NOMO-1 treated with DMSO at 0.1 percent for 48 hours (cell line): ENCODE measurements at regions not wholly inside any gene's neighbourhood (a gene's known extent, or its start where the extent isn't known, plus 50 kb on each side); places are given as distances from the start of the nearest gene placed in this dataset.
"Not testable (repeated sequence)": the region's sequence is repeated elsewhere in the genome, so short reads cannot be mapped to it uniquely, and the experiment has no call there.

Experiments used
- DNase-seq: peaks from one replicate; lab custom pipeline; 2025; ENCODE audit not compliant: unreplicated experiment; lab: John Stamatoyannopoulos, UW

GRCh38 chr4:131726940-131727339, 1422.2 kb upstream of the PCDH10 start:
- not testable (repeated sequence) for DNase-seq

GRCh38 chr4:131727418-131727817, 1421.7 kb upstream of the PCDH10 start:
- not testable (repeated sequence) for DNase-seq

- not testable (repeated sequence) for DNase-seq
Measured at GRCh38 chr4:131729205-131729604, 1419.9 kb upstream of the PCDH10 start.

GRCh38 chr4:131729716-131730398, 1419.2 kb upstream of the PCDH10 start:
- not testable (repeated sequence) for DNase-seq

GRCh38 chr4:131730574-131730973, 1418.5 kb upstream of the PCDH10 start:
- DNase-seq = not testable (repeated sequence)

- not testable (repeated sequence) for DNase-seq
Measured at GRCh38 chr4:131732034-131732630, 1417.0 kb upstream of the PCDH10 start.

GRCh38 chr4:131734321-131734720, 1414.8 kb upstream of the PCDH10 start:
- DNase-seq = not testable (repeated sequence)

- DNase-seq = not testable (repeated sequence)
Measured at GRCh38 chr4:131734851-131735385, 1414.2 kb upstream of the PCDH10 start.

GRCh38 chr4:131738991-131739390, 1410.1 kb upstream of the PCDH10 start:
- not testable (repeated sequence) for DNase-seq

- DNase-seq = not testable (repeated sequence)
Measured at GRCh38 chr4:131741836-131742235, 1407.3 kb upstream of the PCDH10 start.

- not testable (repeated sequence) for DNase-seq
Measured at GRCh38 chr4:131742536-131743205, 1406.4 kb upstream of the PCDH10 start.

- not testable (repeated sequence) for DNase-seq
Measured at GRCh38 chr4:131743348-131743747, 1405.7 kb upstream of the PCDH10 start.

GRCh38 chr4:131747203-131747602, 1401.9 kb upstream of the PCDH10 start:
- not testable (repeated sequence) for DNase-seq

GRCh38 chr4:131749224-131749623, 1399.9 kb upstream of the PCDH10 start:
- DNase-seq = not testable (repeated sequence)

- DNase-seq = not testable (repeated sequence)
Measured at GRCh38 chr4:131750006-131750405, 1399.1 kb upstream of the PCDH10 start.

- not testable (repeated sequence) for DNase-seq
Measured at GRCh38 chr4:131750469-131750868, 1398.6 kb upstream of the PCDH10 start.

- DNase-seq = not testable (repeated sequence)
Measured at GRCh38 chr4:131762234-131762633, 1386.9 kb upstream of the PCDH10 start.

- DNase-seq = no peak
Measured at GRCh38 chr4:131764730-131765129, 1384.4 kb upstream of the PCDH10 start.

GRCh38 chr4:131774382-131774781, 1374.7 kb upstream of the PCDH10 start:
- not testable (repeated sequence) for DNase-seq

- not testable (repeated sequence) for DNase-seq
Measured at GRCh38 chr4:131810565-131810964, 1338.5 kb upstream of the PCDH10 start.
